ENCODE measurements at regions not wholly inside any gene's neighbourhood (a gene's known extent, or its start where the extent isn't known, plus 50 kb on each side); places are given as distances from the start of the nearest gene placed in this dataset.
"Not testable (repeated sequence)": the region's sequence is repeated elsewhere in the genome, so short reads cannot be mapped to it uniquely, and the experiment has no call there.

DNA sequence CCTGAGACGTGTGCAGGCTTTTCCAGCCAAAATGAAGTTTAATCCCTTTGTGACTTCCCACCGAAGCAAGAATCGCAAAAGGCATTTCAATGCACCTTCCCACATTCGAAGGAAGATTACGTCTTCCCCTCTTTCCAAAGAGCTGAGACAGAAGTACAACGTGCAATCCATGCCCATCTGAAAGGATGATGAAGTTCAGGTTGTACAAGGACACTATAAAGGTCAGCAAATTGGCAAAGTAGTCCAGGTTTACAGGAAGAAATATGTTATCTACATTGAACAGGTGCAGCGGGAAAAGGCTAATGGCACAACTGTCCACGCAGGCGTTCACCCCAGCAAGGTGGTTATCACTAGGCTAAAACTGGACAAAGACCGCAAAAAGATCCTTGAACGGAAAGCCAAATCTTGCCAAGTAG, 83.6 kb upstream of the PPP2R5C start:
- not testable (repeated sequence) for TF ChIP-seq POLR2A (IDR thresholded peaks at IDR 0.05; ENCODE audit: low read length); GATA1 (IDR thresholded peaks at IDR 0.05; ENCODE audit: low read depth, low read length)
